ENCODE measurements at regions not wholly inside any gene's neighbourhood (a gene's known extent, or its start where the extent isn't known, plus 50 kb on each side); places are given as distances from the start of the nearest gene placed in this dataset.

- FAIRE-seq (no peak), DNase-seq (ENCODE audit: low read depth, low spot score) (no peak)
- Histone ChIP-seq H3K27ac (ENCODE audit: insufficient read depth, low read depth, low read length) (no peak overlapping the region), H3K79me2 (ENCODE audit: control insufficient read depth, insufficient read depth, low read length) (no peaks in the 10 kb centered on the region), H3K9me1 (replicated peaks; ENCODE audit: control insufficient read depth, extremely low read depth, insufficient read depth, low read length) (no peaks in the 10 kb centered on the region), H3K36me3 (ENCODE audit: control insufficient read depth in 2 of 2, extremely low read depth in 1 of 2, insufficient read depth in 2 of 2, low read length in 2 of 2) (no peaks in the 10 kb centered on the region), H4K20me1 (replicated peaks; ENCODE audit: control insufficient read depth, extremely low read depth, insufficient read depth, low read length) (no peaks in the 10 kb centered on the region), H2AFZ (ENCODE audit: low read depth, low read length) (no peak overlapping the region), H3K4me2 (ENCODE audit: insufficient read depth, low read length) (no peak overlapping the region), H3K27me3 (ENCODE audit: control insufficient read depth in 2 of 2, insufficient read depth in 2 of 2, low read length in 2 of 2) (no peaks in the 10 kb centered on the region), H3K4me3 (replicated peaks in 1 of 3; ENCODE audit: insufficient read depth in 1 of 3, low read depth in 1 of 3, low read length in 3 of 3) (no peak overlapping the region), H3K9me3 (replicated peaks; ENCODE audit: control insufficient read depth, insufficient read depth, low read length) (no peaks in the 10 kb centered on the region), H3K4me1 (ENCODE audit: control insufficient read depth, extremely low read depth, insufficient read depth, low read length) (no peaks in the 10 kb centered on the region), H3K9ac (replicated peaks; ENCODE audit: extremely low read depth, insufficient read depth, low read length) (no peak overlapping the region)
- BruUV-seq (replicated peaks), result no TSS peak
- dilution Hi-C loops (cut with MboI; ENCODE audit: extremely low pct_ligation_motif_present, low sequenced_read_pairs), result no loop called here
- intact Hi-C loops (cut with micrococcal nuclease), result no loop called here
- ChIA-PET CTCF (interaction anchor here (0.6 to 2.0 kb wide), 3 partner anchors 9 to 497 kb away, joined by 3 to 5 read pairs (median 3); no protein-coding TSS in a partner anchor), POLR2A (no interaction called here)
- TF ChIP-seq MAX (IDR thresholded peaks at IDR 0.05; ENCODE audit: insufficient read depth, insufficient read length) (no peak), EZH2 (IDR thresholded peaks at IDR 0.05; ENCODE audit: borderline replicate concordance, low read depth, low read length, severe bottlenecking) (no peak), POLR2AphosphoS5 (IDR thresholded peaks at IDR 0.05; ENCODE audit: insufficient read depth, low read depth, low read length) (no peak), GATA2 (IDR thresholded peaks at IDR 0.05; ENCODE audit: insufficient read depth, insufficient read length, low read depth, low read length) (no peak), CTCF (IDR thresholded peaks at IDR 0.05; ENCODE audit: extremely low read depth in 1 of 2, insufficient read depth in 1 of 2, low read depth in 1 of 2, low read length in 2 of 2) (no peak), POLR2A (IDR thresholded peaks at IDR 0.05; ENCODE audit: low read depth, low read length) (no peak), FOS (IDR thresholded peaks at IDR 0.05; ENCODE audit: borderline replicate concordance, insufficient read depth, low read length) (no peak), MYC (IDR thresholded peaks at IDR 0.05; ENCODE audit: low read depth, low read length) (no peak), JUN (IDR thresholded peaks at IDR 0.05; ENCODE audit: borderline replicate concordance, insufficient read depth, insufficient read length, low read depth) (no peak)
These were observed 171.0 kb upstream of the PRICKLE1 start for GRCh38 chr12:42760550-42760949.

Data from endothelial cell of umbilical vein (primary cell).